ENCODE measurements at regions not wholly inside any gene's neighbourhood (a gene's known extent, or its start where the extent isn't known, plus 50 kb on each side); places are given as distances from the start of the nearest gene placed in this dataset.

DNA sequence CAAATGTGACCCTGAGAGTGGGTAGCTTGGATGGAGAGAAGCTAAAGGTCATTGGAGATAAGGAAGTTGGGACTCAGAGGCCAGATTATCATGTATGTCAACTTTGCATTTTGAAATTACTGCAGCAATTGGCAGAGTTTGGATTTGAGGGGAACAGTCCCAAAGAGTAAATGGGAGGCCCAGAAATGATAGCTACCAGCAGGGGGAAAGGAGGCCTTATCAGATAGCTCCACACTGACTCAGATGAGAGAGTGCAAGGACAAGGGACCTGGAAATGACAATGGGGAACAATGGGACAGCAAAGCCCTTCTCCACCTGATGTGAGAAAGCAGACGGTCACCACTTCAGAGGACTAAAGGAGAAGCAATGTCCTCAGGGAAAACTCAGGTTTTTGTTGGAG, 201.5 kb upstream of the JADE1 start:
- TF ChIP-seq, protein P1, sequence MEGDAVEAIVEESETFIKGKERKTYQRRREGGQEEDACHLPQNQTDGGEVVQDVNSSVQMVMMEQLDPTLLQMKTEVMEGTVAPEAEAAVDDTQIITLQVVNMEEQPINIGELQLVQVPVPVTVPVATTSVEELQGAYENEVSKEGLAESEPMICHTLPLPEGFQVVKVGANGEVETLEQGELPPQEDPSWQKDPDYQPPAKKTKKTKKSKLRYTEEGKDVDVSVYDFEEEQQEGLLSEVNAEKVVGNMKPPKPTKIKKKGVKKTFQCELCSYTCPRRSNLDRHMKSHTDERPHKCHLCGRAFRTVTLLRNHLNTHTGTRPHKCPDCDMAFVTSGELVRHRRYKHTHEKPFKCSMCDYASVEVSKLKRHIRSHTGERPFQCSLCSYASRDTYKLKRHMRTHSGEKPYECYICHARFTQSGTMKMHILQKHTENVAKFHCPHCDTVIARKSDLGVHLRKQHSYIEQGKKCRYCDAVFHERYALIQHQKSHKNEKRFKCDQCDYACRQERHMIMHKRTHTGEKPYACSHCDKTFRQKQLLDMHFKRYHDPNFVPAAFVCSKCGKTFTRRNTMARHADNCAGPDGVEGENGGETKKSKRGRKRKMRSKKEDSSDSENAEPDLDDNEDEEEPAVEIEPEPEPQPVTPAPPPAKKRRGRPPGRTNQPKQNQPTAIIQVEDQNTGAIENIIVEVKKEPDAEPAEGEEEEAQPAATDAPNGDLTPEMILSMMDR (IDR thresholded peaks at IDR 0.05): no peak
- TF ChIP-seq POLR2A (IDR thresholded peaks at IDR 0.05): no peak

All from heart left ventricle (tissue), 13 donors.